Liver (tissue), 8 donors: ENCODE measurements at regions not wholly inside any gene's neighbourhood (a gene's known extent, or its start where the extent isn't known, plus 50 kb on each side); places are given as distances from the start of the nearest gene placed in this dataset.

Experiments used
- DNase-seq: peaks from one replicate; pipeline ENCODE4 v3.0.0-alpha.2; 2017; ENCODE audit warnings: low spot score
- H3K27ac ChIP-seq, 2 donors: one replicate each; pipeline ENCODE4 v1.7.0; 2013; ENCODE audit warnings: inconsistent platforms in 2 of 2, low read length in 2 of 2, control low read depth in 1 of 2, low read depth in 1 of 2, mild to moderate bottlenecking in 1 of 2
- H3K27me3 ChIP-seq, 4 donors: one replicate each; pipeline versions ENCODE4 v1.6.1 to v1.7.0; 2013; ENCODE audit warnings: low read length in 3 of 4, inconsistent platforms in 1 of 4, mild to moderate bottlenecking in 1 of 4, moderate library complexity in 1 of 4; ENCODE audit not compliant: control insufficient read depth in 4 of 4, insufficient read depth in 4 of 4
- H3K36me3 ChIP-seq, 4 donors: one replicate each; pipeline versions ENCODE4 v1.6.1 to v1.7.0; 2013; ENCODE audit warnings: low read length in 3 of 4, mild to moderate bottlenecking in 3 of 4, low read depth in 1 of 4, moderate library complexity in 1 of 4; ENCODE audit not compliant: control insufficient read depth in 4 of 4, insufficient read depth in 3 of 4
- H3K4me1 ChIP-seq, 4 donors: one replicate each; pipeline versions ENCODE4 v1.6.1 to v1.7.0; 2013; ENCODE audit warnings: low read length in 3 of 4, mild to moderate bottlenecking in 3 of 4, moderate library complexity in 1 of 4; ENCODE audit not compliant: control insufficient read depth in 4 of 4, insufficient read depth in 4 of 4
- H3K4me3 ChIP-seq, 3 donors: one replicate each; pipeline versions ENCODE4 v1.6.1 to v1.7.0; 2013; ENCODE audit warnings: low read length in 3 of 3, control low read depth in 1 of 3, low read depth in 1 of 3, mild to moderate bottlenecking in 1 of 3
- H3K9ac ChIP-seq, 2 donors: one replicate each; pipeline ENCODE4 v1.7.0; 2013; ENCODE audit warnings: low read length in 2 of 2, mild to moderate bottlenecking in 2 of 2, moderate library complexity in 2 of 2, control low read depth in 1 of 2, low read depth in 1 of 2
- H3K9me3 ChIP-seq, 4 donors: one replicate each; pipeline versions ENCODE4 v1.6.1 to v1.7.0; 2013; ENCODE audit warnings: low read length in 3 of 4; ENCODE audit not compliant: control insufficient read depth in 4 of 4
- EGR1 ChIP-seq, 2 donors: IDR thresholded peaks; 2 replicates each; pipeline ENCODE4 v1.6.1; 2016 to 2018; ENCODE audit warnings: antibody characterized with exemption in 2 of 2, low read depth in 2 of 2
- FOXA1 ChIP-seq: IDR thresholded peaks from 2 replicates; pipeline ENCODE4 v1.6.1; 2016; ENCODE audit warnings: antibody characterized with exemption
- FOXA2 ChIP-seq: IDR thresholded peaks from 2 replicates; pipeline ENCODE4 v1.6.1; 2016; ENCODE audit warnings: antibody characterized with exemption
- GABPA ChIP-seq, 2 donors: IDR thresholded peaks in 1 of 2; conservative IDR thresholded peaks in 1 of 2; 2 replicates each; pipeline ENCODE4 v1.6.1; 2016; ENCODE audit warnings: antibody characterized with exemption in 2 of 2, mild to moderate bottlenecking in 1 of 2, moderate library complexity in 1 of 2
- HNF4A ChIP-seq, 2 donors: conservative IDR thresholded peaks; 2 replicates each; pipeline ENCODE4 v1.6.1; 2016; ENCODE audit warnings: antibody characterized with exemption in 2 of 2, mild to moderate bottlenecking in 2 of 2
- HNF4G ChIP-seq: IDR thresholded peaks from 2 replicates; pipeline ENCODE4 v1.6.1; 2016; ENCODE audit warnings: antibody characterized with exemption
- JUND ChIP-seq, 2 donors: IDR thresholded peaks; 2 replicates each; pipeline ENCODE4 v1.6.1; 2016; ENCODE audit warnings: antibody characterized with exemption in 2 of 2
- NR2F2 ChIP-seq: IDR thresholded peaks from 2 replicates; pipeline ENCODE4 v1.6.1; 2016; ENCODE audit warnings: antibody characterized with exemption
- RAD21 ChIP-seq, 2 donors: IDR thresholded peaks; 2 replicates each; pipeline ENCODE4 v1.6.1; 2016; ENCODE audit warnings: antibody characterized with exemption in 2 of 2, mild to moderate bottlenecking in 2 of 2
- REST ChIP-seq: IDR thresholded peaks from 2 replicates; pipeline ENCODE4 v1.6.1; 2016; ENCODE audit warnings: antibody characterized with exemption, mild to moderate bottlenecking
- RXRA ChIP-seq, 2 donors: IDR thresholded peaks; 2 replicates each; pipeline ENCODE4 v1.6.1; 2017 to 2018; ENCODE audit warnings: antibody characterized with exemption in 2 of 2, mild to moderate bottlenecking in 1 of 2
- SP1 ChIP-seq: IDR thresholded peaks from 2 replicates; pipeline ENCODE4 v1.6.1; 2018; ENCODE audit warnings: antibody characterized with exemption, mild to moderate bottlenecking
- TAF1 ChIP-seq: conservative IDR thresholded peaks from 2 replicates; pipeline ENCODE4 v1.6.1; 2016; ENCODE audit warnings: antibody characterized with exemption, mild to moderate bottlenecking
- YY1 ChIP-seq: IDR thresholded peaks from 2 replicates; pipeline ENCODE4 v1.6.1; 2016; ENCODE audit warnings: antibody characterized with exemption, mild to moderate bottlenecking
- WGBS: extraction: QIAGEN DNeasy Blood & Tissue Kit; methylation state at CpG from one replicate; pipeline ENCODE4 v1.1.7; 2013; 5-methylcytosine and 5-hydroxymethylcytosine counted together
- TF ChIP-seq, protein P1 (sequence below): fragments of 150-350 bp; IDR thresholded peaks from 2 replicates; pipeline ENCODE4 v1.5.1; 2017; ENCODE audit warnings: improper control_type of control experiment, low read depth, low read length; ENCODE audit not compliant: missing input control
- TF ChIP-seq, protein P2 (sequence below): IDR thresholded peaks from 2 replicates; pipeline ENCODE4 v1.6.1; 2016; ENCODE audit warnings: antibody characterized with exemption
- TF ChIP-seq, protein P3 (sequence below): IDR thresholded peaks from 2 replicates; pipeline ENCODE4 v1.6.1; 2016; ENCODE audit warnings: antibody characterized with exemption
- donor health status: healthy.
- donor health status: healthy.
- donor health status: healthy.
- donor health status: healthy.
- donor health status: healthy.

GRCh38 chr3:34396956-34397355, 598.5 kb downstream of the PDCD6IP start:
- Histone ChIP-seq H3K4me1 (no peaks in the 10 kb centered on the region), H3K27me3 (no peaks in the 10 kb centered on the region), H3K4me3 (no peak overlapping the region), H3K36me3 (no peaks in the 10 kb centered on the region), H3K27ac (no peak overlapping the region), H3K9ac (no peak overlapping the region), H3K9me3 (peaks cover 0 to 11% (median 3%) of the 10 kb centered on the region in 4 donors)
- DNase-seq, result no peak
- TF ChIP-seq, protein P1, sequence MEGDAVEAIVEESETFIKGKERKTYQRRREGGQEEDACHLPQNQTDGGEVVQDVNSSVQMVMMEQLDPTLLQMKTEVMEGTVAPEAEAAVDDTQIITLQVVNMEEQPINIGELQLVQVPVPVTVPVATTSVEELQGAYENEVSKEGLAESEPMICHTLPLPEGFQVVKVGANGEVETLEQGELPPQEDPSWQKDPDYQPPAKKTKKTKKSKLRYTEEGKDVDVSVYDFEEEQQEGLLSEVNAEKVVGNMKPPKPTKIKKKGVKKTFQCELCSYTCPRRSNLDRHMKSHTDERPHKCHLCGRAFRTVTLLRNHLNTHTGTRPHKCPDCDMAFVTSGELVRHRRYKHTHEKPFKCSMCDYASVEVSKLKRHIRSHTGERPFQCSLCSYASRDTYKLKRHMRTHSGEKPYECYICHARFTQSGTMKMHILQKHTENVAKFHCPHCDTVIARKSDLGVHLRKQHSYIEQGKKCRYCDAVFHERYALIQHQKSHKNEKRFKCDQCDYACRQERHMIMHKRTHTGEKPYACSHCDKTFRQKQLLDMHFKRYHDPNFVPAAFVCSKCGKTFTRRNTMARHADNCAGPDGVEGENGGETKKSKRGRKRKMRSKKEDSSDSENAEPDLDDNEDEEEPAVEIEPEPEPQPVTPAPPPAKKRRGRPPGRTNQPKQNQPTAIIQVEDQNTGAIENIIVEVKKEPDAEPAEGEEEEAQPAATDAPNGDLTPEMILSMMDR, result no peak
- TF ChIP-seq GABPA (IDR thresholded peaks at IDR 0.05 in 1 of 2, conservative IDR thresholded peaks at IDR 0.05 in 1 of 2) (no peak), EGR1 (IDR thresholded peaks at IDR 0.05; ENCODE audit: low read depth in 2 of 2) (no peak), RXRA (IDR thresholded peaks at IDR 0.05) (no peak), TAF1 (no peak), HNF4G (no peak), HNF4A (conservative IDR thresholded peaks at IDR 0.05) (no peak), FOXA1 (no peak), SP1 (no peak)
- TF ChIP-seq, protein P2, sequence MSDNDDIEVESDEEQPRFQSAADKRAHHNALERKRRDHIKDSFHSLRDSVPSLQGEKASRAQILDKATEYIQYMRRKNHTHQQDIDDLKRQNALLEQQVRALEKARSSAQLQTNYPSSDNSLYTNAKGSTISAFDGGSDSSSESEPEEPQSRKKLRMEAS, result no peak

GRCh38 chr3:34399401-34399800, 601.0 kb downstream of the PDCD6IP start:
- DNase-seq, result no peak
- 84% methylated on average over 1 of the region's 1 CpG for WGBS
- Histone ChIP-seq H3K9me3 (peaks cover 0 to 7% (median 2%) of the 10 kb centered on the region in 4 donors), H3K36me3 (peaks cover 0 to 1% (median 0%) of the 10 kb centered on the region in 4 donors), H3K4me1 (no peaks in the 10 kb centered on the region), H3K27ac (no peak overlapping the region), H3K4me3 (no peak overlapping the region), H3K27me3 (no peaks in the 10 kb centered on the region), H3K9ac (no peak overlapping the region)
- no peak for TF ChIP-seq HNF4G
- TF ChIP-seq SP1, result no peak
- TF ChIP-seq GABPA (IDR thresholded peaks at IDR 0.05 in 1 of 2, conservative IDR thresholded peaks at IDR 0.05 in 1 of 2), result no peak
- no peak for TF ChIP-seq RAD21 (IDR thresholded peaks at IDR 0.05)
- no peak for TF ChIP-seq REST
- TF ChIP-seq, protein P2, result no peak
- TF ChIP-seq FOXA1, result no peak
- TF ChIP-seq, protein P1, result no peak
- TF ChIP-seq FOXA2, result no peak
- TF ChIP-seq, protein P3, sequence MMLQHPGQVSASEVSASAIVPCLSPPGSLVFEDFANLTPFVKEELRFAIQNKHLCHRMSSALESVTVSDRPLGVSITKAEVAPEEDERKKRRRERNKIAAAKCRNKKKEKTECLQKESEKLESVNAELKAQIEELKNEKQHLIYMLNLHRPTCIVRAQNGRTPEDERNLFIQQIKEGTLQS, result no peak
- no peak for TF ChIP-seq EGR1 (IDR thresholded peaks at IDR 0.05; ENCODE audit: low read depth in 2 of 2)
- TF ChIP-seq TAF1, result no peak
- TF ChIP-seq JUND (IDR thresholded peaks at IDR 0.05), result no peak
- TF ChIP-seq NR2F2, result no peak
- TF ChIP-seq HNF4A (conservative IDR thresholded peaks at IDR 0.05), result no peak
- no peak for TF ChIP-seq RXRA (IDR thresholded peaks at IDR 0.05)
- TF ChIP-seq YY1, result no peak
